ENCODE measurements at regions not wholly inside any gene's neighbourhood (a gene's known extent, or its start where the extent isn't known, plus 50 kb on each side); places are given as distances from the start of the nearest gene placed in this dataset.
"Not testable (repeated sequence)": the region's sequence is repeated elsewhere in the genome, so short reads cannot be mapped to it uniquely, and the experiment has no call there.

- DNase-seq = no peak
These were observed 1922.8 kb downstream of the MRPL39 start for GRCh38 chr21:23684431-23684830.

DNA sequence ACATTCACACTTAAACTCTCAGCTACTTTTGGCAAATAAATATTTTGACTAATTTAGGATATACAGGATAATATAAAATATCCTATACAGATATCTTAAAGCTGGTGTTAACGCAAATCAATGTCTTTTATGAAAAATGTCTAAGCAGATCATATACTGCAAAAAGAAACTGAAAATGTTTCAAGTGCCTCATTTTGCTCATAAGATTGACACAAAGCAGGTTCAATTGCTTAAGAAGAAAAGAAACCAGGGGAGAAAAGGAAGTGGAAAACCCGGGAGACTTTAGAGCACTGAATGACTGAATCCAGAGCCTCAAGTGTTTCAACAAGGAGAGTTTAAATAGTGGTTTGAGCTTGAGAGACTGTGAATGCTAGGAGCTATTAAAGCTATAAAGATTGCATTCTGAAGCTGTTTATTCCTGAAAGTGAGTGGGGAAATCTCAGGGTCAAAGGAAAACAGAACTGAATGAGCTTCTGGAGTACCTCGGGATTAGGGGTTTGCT, 1943.0 kb downstream of the MRPL39 start:
- no peak for DNase-seq

GRCh38 chr21:23660560-23660959, 1946.7 kb downstream of the MRPL39 start:
- no peak for DNase-seq

DNA sequence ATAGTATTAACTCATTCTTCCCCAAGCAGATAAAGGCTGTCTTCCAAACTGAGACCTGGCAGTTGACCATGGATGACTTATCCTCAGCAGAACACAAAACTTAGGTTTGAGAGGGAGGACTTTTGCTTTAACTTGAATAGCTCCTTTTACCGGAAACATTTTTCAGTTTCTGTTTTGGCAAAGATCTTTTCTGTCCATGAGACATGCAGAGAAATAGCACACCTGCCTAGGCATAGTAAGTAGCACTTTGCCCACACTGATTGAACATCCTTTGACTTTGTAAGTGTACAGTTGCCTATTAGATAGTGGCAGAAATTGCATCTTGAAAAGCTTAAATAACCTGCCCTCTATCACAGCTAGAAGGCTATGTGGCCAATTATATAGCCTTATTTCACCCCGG, 1962.5 kb downstream of the MRPL39 start:
- no peak for DNase-seq

DNA sequence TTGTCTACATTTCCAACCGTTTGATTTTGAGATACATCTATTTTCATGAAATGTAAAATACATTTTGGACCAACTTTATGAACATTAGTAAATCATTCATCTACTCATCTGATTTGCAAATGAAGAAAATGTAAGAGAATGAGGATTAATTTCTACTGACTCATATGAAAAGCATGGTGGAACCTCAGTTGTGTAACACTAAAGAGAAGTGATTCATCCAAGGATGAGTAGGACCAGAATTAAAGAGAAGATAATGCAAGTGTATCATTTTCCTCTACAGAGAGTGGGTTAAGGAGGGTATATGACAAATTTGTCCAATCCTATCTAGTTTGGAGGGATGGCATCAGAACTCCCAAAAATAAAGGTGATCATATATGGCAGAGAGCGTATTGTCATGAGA, 1967.6 kb downstream of the MRPL39 start:
- no peak for DNase-seq

GRCh38 chr21:23638131-23638695, 1969.1 kb downstream of the MRPL39 start:
- no peak for DNase-seq

DNA sequence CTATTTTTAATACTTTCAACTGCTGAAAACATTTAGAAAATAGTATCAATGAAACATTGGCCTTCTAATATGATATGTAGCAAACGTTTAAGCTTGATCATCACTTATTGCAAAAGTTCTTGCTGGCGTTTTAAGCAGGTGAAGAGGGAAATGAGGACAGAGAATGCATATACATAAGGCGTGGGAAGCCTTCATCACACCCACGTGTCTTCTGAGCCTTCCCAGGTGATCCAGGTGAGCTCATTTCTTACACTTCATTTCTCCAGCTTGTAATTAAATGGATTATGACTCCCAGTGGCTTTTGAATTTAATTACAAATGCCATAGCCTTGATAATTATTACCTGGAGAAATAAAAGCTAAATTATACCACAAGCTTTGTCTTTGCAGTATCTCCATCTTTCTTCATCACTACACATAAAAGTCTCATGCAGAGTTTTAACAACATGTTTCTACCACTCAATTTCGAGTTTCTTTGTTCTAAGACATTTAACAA, 1973.8 kb downstream of the MRPL39 start:
- no peak for DNase-seq

- no peak for DNase-seq
These were observed 1983.0 kb downstream of the MRPL39 start for GRCh38 chr21:23624281-23624680.

GRCh38 chr21:23613014-23613413, 1994.3 kb downstream of the MRPL39 start:
- DNase-seq = no peak

DNA sequence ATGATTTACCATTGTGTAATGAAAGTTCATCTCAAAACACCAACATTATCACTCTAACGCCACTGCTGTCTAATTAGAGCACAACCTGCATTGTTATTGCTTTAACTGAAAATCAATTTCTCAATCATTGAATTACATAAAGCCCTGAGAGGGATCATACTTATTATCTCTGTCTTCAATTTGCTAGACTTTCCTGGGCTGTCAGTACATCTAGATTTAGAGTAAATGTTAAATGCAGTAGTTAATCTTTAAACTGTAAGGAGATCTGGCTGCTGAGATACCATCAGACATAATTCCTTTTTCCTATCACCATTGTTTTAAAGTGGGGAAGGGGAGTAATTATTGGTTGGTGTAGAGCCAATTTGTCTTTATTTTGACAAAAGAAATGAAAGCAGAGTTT, 1995.1 kb downstream of the MRPL39 start:
- DNase-seq = no peak

DNA sequence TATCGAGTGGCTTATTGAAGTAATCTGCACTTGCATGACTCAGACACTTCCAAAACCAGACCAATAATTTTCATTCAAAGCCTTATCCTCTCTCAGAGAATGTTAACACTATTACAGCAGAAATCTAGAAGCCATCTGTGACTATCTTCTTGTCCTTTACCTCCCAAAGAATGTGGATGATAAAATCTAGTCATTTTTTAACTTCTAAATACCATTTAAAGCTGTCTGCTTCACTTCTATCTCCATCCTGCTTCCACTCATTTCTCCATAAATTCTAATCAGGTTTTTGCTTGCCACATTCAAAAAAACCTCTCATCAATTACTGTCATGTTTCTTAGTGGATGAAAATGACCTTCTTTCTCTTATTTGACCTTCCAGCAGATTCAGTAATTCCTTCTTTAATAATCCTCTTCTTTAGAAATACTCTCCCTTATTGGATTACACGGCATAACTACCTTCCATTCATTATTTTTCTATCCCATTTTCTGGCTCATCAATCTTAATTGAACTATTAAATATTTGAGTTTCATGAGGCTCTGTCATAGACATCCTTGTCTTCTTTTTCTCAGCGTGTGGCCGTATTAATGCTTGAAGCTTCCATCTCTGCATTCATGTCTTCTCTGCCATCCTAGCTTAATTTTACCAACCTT, 1999.4 kb downstream of the MRPL39 start:
- no peak for DNase-seq

- DNase-seq = no peak
These were observed 2005.7 kb downstream of the MRPL39 start for GRCh38 chr21:23601549-23601948.

GRCh38 chr21:23593582-23593981, 2013.7 kb downstream of the MRPL39 start:
- DNase-seq = no peak

- no peak for DNase-seq
These were observed 2021.9 kb downstream of the MRPL39 start for GRCh38 chr21:23585419-23585818.

DNA sequence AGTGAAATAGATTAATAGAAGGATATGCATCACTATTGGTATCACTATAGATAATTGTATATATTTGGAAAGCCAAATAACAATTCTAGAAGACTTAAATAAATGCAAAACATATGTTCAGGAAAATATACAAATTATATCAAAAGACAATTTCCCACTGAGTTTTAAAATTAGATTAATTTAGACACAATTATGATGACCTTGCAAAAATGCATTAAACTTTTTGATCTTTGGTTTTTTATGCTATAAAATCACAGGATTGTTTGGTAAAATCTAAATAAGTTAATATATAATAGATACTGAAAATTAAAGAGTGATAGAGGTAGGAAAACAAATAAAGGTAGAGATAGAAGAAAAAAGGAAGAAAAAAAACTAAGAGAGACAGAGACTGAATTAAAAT, 2027.7 kb downstream of the MRPL39 start:
- no peak for DNase-seq

- DNase-seq = no peak
These were observed 2029.3 kb downstream of the MRPL39 start for GRCh38 chr21:23578027-23578426.

DNA sequence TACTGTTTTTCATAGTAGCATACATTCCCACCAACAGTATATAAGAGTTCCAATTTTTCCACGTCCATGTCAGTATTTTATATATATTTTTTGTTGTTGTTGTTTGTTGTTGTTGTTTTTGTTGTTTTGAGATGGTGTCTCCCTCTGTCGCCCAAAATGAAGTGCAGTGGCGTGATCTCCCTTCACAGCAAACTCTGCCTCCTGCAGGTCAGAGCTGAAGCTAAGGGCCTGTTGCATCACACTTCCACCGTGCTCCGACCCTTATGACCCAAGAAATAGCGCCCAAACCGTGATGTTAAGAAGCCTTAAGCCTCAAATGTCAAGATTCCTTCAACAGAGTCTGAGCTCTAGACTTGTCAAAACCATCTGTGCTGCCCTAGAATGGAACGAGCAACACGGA, 2032.3 kb downstream of the MRPL39 start:
- no peak for DNase-seq

DNA sequence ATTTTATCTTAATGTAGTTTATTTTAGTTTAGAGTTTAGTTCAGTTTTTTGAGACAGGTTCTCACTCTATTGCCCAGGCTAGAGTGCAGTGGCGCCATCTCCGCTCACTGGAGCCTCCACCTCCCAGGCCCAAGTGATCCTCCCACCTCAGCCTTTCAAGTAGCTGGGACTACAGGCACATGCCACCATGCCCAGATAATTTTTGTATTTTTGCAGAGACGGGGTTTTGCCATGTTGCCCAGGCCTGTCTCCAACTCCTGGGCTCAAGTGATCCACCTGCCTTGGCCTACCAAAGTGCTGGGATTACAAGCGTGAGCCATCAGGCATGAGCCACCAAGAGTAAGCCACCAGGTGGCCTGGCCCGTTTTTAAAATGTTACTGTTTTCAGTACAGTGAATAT, 2058.4 kb downstream of the MRPL39 start:
- DNase-seq = not testable (repeated sequence)

DNA sequence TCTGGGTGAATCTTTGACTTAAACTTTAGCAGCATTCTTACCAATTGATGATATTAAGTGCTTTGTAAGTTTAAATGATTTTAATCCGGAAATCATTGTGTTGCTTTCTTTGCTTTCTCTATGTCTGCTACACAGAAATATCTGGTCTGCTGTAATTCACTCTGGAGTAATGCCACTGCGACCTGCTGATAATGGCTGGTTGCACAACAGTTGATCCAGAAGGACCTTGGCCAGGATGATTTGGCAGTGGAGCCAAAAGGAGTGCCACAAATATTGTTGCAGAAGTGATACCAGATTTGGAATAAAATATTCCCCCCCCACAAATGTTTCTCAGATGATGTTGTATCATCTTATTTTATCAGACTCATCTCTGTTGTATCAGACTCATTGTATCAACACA, 2063.9 kb downstream of the MRPL39 start:
- no peak for DNase-seq

DNA sequence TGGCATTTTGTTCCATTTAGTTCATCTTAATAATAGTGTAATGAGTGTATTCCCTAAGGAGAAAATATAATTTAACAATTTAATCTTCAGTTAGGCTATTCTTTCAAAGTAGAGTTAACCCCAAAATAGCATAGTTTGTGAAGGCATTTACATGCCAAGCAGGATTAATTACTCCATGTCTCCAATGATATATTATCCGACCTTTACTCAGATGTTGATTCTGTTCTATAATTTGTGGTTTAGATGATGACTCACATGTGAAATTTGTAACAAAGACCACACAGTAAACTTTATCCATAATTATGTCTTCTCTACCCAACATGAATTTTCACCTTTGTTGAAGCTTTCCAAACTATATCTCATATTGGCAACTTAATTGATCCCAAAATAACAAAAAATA, 2065.2 kb downstream of the MRPL39 start:
- DNase-seq = no peak

DNA sequence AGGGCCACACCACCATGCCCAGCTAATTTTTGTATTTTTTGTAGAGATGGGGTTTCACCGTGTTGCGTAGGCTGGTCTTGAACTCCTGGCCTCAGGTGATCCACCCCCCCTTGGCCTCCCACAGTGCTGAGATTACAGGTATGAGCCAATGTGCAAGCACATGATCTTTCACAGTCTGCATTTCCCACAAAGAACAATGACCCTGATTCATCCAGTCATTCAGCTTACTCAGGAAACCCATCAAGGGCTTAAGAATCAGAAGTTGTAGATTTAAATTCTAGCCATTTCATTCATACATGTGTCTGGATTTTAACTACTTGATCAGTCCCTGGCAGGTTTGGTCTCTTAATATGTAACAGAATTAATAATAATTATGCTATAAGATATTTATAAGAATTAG, 2065.7 kb downstream of the MRPL39 start:
- DNase-seq = no peak

- no peak for DNase-seq
These were observed 2072.4 kb downstream of the MRPL39 start for GRCh38 chr21:23534850-23535249.

DNA sequence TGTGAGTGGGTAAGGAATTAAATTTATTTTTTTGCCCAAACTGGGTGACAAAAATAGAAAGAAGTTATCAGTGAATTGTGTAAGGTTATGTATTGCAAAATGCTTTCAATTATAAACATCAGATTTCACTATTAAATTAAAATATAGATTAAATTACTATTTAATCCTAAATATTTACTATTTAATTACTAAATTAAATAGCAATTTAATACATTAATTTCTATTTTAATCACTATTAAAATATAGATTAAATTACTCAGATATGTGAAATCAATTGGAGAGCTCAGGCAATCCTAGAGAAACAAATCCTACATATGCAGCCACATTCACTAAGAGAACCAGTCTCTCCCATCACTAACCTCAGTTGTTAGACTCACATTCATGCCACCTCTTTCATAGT, 2075.8 kb downstream of the MRPL39 start:
- no peak for DNase-seq

- no peak for DNase-seq
These were observed 2082.6 kb downstream of the MRPL39 start for GRCh38 chr21:23524685-23525084.

- DNase-seq = no peak
These were observed 2084.5 kb downstream of the MRPL39 start for GRCh38 chr21:23522751-23523150.

Data from amniotic stem cell (primary cell).